ENCODE measurements at regions not wholly inside any gene's neighbourhood (a gene's known extent, or its start where the extent isn't known, plus 50 kb on each side); places are given as distances from the start of the nearest gene placed in this dataset.

DNA sequence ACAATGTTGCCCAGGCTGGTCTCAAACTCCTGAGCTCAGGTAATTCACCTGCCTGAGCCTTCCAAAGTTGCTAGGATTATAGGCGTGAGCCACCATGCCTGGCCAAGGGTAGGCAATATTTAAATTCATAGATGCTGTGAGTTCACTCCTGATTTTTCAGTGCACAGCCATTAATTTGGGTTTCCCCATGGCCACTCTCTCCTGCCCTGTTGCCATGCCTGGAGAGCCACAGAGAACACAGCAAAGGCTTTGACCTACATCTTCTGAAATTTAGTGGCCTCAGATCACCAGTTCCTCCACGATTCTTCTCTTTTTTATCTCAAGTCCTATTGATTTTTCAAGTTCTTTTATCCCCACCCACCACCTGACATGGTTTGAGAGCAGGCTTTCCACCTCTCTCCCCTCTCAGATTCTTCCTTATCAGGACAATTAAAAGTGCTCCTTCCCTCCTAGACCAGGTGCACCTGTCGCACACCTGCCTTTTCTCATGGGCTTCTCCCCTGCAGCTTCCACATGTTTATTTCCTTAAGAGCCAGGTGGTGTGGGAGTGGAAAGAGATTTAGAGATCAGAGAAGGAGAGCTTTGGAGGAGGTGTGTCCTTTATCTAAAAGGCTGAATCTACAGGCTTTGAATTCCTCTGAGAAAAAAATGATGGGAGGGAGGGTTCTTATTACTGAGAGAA is 123.8 kb downstream of the ADRA2A start:
- DNase-seq (ENCODE audit: low read depth in 2 of 2): no peak

DNA sequence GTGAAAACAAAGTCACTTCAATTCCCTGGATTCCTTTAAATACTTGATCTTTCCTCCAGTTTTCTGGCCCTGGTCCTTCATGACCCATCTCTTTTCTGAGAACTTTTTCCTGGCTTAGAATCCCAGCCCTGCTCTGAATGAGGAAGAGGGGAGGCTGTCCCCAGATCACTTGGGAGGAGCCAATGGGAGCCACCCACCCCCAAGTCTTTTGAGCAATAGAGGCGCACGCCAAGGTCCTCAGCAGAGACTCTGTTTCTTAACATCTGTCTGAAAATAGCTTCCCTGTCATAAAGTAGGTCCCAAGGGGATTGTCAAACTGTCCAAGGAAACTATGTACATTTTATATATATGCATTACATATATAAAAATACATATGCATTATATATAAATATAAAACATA is 126.8 kb downstream of the ADRA2A start:
- DNase-seq (ENCODE audit: low read depth in 2 of 2): no peak

DNA sequence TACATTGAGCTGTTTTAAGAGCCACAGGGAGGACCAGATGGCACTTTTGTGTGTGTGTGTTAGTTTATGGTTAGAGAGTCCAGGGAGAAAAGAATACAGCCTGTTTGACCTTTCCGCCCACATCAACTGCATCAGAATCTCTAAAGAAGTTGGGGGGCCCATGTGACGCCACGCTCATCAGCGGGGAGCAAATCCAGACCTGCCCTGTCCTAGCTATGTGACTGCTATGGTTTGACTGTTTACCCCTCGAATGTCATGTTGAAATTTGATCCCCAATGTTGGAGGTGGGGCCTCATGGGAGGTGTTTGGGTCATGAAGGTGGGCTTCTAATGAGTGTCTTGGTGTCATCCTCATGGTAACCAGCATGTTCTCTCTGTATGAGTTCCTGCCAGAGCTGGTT is 128.0 kb downstream of the ADRA2A start:
- no peak for DNase-seq (ENCODE audit: low read depth in 2 of 2)

DNA sequence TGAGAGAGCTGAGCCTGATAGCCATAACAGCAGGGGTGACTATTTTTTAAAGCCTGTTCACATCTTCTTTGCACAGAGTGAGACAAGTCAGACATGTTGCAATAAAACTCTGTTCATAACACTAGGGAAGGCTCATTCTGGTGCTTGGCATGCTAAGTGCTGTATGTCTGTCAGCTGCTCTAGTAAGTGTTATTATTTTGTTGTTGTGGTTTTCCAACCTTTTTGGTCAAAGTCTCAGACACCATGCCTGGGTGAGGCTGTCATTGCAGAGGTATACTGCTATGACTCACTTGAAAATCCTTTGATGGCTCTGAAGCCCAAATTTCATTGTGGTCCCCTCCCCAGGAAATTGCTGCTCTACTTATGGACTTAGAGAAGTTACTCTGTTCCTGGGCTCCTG is 129.7 kb downstream of the ADRA2A start:
- no peak for DNase-seq (ENCODE audit: low read depth in 2 of 2)

DNA sequence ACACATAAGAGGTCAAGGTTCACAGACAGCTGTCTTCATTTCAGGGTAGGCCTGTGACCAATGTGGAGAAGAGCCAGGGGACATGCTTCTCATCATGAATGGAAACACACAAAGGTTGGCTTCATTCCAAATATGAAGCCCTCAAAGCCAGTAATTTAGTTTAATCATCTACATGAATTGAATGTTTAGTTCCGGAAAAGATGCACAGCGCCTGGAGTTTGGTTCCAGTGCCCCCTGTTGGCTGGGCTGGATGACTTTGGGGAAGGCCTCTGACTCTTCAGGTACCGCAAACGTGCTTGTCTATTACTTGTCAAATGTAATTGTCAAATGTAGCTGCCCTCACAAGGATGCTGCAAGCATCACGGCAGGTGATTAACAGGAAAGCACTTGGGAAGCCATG is 130.7 kb downstream of the ADRA2A start:
- DNase-seq (ENCODE audit: low read depth in 2 of 2): peak in 1 of 2 donors; percentile 5

DNA sequence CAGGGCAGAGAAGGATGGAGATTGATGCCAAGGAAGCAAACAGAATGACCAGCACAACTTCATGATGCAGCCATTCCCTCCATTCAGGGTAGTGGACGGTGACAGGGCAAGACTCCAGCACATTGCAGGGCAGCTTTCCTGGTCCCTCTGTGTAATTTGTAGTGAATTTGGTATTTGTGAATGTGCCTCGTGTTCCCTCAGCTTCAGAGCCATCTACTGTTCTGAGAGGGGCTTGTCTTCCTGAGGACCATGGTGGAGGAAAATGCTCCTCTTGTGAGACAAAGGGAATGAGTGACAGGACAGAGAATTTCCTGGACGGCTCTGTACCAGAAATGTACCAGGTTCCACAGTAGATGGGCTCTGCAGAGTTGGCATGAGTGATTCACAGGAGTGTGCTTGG is 132.1 kb downstream of the ADRA2A start:
- no peak for DNase-seq (ENCODE audit: low read depth in 2 of 2)

DNA sequence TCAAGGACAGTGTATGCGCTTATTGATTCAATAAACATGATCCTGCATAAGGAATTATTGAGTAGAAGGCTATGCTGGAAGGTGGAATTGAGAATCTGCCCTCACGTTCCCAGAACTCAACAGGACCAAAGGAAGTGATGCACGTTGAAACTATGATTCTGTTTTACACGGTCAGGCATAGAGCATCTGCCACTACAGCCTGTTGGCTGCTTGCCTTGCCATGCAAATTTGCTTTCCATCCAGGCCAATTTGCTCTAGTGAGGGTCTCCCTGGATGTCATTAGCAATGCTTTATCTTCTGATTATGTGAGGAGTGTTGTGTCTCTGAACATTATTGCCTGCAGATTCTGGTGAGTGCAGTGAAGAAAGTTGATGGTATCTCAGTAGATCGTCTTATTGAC is 132.9 kb downstream of the ADRA2A start:
- DNase-seq (ENCODE audit: low read depth in 2 of 2): no peak

DNA sequence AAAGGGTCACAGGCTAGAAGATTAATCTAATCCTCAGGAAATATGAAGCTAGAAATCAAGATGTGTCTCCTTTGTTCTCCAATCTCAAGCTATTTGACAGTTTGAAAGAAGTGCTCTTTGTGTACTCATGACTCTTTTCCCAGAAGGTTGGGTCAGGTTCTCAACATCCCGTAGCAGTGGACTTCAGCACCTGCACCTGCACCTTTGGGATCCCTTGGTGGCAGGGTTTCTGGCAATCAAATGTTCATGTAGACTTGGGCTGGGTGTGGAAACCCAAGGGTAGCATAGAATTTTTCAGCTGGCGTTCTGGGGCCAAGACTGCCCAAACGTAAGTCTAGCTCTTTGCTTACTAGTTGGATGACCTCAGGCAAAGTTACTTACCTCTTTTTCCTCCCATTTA is 134.4 kb downstream of the ADRA2A start:
- DNase-seq (ENCODE audit: low read depth in 2 of 2): no peak

DNA sequence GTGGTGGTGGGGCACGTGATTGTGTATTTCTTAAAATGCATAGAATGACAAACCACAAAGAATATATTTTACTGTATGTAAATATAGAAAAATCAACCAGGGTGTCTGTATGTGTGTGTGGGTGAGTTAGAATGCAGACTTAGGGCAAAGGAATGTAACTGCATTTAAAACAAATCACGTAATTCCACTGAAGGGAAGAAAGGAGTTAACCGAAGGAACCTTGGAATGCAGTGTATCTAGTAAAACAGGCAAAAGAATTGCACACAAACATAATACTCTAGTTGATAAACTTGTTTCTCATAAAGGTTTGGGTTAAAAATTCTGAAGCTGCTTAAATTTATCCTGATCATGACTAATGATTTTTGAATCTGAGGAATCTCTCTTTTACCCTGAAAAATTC is 134.9 kb downstream of the ADRA2A start:
- no peak for DNase-seq (ENCODE audit: low read depth in 2 of 2)

DNA sequence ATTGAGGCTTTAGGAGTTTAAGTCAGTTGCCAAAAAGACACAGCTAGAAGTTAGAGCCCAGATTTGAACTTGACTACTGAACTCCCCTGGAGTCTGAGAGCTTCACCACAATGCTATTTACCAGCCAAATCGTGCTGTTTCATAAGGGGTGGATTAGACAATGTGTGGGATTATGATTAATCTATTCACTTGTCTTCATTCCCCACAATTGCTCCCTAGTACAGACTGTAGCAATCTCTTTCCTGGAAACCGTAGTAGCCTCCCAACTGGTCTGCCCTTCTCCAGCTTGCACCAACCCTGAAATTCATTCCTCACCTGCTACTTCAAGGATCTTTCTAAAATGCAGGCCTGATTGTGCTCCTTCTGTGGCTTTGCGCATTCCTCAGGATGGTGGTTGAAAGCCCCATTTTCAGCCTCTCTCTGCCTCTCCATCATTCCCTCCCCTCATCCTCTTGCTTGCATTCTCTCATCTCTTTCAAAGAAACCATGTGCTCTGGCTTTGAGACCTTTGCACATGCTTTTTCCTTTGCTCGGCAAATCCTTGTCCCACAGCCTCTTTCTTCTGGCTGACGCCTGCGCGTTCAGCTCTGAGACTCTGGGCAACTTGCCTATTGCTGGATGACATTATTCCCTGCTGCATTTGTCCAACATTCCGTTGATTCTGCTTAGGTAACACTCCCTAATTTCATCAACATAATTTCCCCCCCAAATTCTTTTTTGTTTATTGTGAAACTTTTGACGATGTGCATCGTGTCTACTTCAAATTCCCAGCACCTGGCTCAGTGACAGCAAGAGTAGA is 145.1 kb downstream of the ADRA2A start:
- no peak for DNase-seq (ENCODE audit: low read depth in 2 of 2)

DNA sequence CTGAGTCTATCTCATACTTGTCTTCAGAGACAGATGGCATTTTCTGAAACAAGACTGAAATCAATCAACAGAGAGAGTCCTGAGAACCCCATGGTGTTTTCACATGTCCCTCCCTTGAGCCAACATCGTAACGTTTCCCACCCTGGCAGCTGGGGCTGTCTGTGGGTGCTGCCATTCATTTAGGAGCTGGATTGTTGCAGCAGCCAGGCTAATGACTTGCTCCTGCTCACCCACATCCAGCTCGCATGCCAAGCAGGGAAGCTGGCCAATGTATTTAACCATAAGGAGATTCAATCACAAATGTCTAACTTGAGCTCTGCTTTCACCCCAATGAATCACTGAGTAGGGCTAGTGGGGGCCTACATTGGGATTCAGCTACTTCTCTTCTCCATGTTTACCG is 146.1 kb downstream of the ADRA2A start:
- DNase-seq (ENCODE audit: low read depth in 2 of 2): no peak

DNA sequence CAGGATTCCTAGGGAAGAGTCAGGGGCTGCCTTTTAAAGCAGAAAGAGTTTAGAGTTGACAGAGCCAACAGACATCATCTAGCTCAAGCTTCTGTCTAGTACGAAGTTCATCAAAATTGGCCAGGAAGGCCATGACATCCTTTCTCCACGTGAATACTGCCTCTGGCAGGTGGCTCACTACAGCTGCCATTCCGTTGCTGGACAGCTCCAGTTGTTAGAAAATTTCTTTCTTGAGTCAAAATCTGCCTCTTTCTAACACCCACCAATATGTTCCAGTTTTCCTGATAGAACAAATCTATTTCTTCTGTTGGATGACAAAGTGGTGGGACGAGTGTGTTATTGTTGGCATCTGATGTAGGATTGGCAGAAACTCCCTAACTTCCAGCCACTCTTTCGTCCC is 154.9 kb downstream of the ADRA2A start:
- no peak for DNase-seq (ENCODE audit: low read depth in 2 of 2)

DNA sequence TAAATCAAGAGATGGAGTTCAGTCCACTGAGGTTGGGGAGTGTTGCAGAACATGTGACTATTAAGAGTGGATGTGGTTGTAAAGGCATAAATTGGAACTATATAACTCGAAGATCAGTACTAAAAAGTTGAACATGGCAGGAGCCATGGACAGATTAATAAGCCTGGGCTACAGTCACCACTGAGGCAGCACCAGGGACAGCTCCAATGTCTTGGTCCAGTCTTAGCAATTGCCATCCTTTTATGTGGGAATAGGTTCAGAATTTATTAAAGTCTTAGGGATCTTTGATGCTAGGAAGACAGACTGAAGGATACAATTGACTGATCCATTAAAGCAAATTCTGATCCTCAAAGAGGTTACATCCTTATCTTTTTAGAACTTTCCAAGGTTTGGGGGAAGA is 156.6 kb downstream of the ADRA2A start:
- no peak for DNase-seq (ENCODE audit: low read depth in 2 of 2)

DNA sequence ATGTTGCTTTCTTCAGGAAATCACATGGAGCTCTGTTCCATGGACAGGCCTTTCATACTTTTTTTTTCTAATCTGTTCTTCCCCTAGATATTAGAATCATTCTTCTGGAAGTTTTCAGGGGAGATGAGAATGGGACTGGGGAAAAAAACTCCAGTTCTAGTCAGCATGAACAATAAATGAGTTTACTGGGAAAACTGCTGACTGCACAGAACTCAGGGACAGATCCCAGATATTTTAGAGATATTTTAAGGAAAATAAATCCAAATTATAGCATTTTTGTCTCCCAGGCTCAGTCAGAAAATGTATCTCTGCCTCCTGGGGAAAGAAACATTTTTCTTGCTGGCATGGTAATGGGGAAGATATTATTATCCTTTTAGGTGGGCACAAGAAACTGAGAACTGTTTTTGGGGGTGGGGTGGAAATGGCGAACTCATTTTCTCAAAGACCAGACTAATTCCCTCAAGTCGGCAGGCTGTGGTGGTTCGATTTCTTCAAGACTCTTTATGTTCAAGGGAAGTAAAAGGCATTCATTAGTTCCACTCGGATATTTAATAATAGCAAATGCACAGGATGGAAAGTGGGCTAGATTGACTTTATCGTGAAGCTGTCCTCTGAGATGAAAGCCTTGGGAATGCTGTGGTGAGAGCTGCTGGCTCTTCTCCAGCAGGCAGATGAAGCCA is 157.5 kb downstream of the ADRA2A start:
- no peak for DNase-seq (ENCODE audit: low read depth in 2 of 2)

DNA sequence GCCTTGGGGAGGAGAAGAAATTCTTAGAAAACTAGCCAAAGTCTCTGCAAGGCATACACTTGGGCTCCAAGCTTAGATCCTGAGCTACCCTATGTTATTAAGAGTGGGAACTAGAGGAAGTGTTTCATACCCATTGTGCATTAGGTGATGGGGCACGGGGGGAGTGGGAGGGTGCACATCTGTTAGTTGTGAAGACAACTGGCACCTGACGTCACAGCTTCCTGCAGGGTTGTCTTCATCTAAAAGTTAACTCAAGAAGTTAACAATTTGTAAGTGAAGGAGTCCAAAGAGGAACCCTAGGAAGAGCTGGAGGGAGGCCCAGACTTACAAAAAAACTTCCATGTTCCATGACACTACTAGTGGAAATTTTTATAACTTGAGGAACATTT is 158.1 kb downstream of the ADRA2A start:
- no peak for DNase-seq (ENCODE audit: low read depth in 2 of 2)

DNA sequence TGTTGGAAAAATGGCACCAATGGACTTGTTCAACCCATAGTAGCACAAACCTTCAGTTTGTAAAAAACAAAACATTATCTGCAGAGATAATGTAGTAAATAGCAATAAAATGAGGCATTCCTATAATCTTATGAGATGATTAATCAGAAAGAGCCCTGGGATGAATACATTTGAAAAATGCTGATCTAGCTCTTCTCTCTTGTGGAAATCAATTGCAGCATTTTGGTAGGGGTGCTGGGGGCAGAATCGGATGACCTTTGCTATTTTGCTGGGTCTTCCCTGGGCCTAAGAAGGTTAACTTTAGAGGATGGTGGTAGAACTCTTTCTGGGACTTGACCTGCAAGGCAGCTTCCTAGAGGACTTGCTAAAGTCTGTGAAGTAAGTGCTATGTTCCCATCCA is 163.5 kb downstream of the ADRA2A start:
- no peak for DNase-seq (ENCODE audit: low read depth in 2 of 2)

DNA sequence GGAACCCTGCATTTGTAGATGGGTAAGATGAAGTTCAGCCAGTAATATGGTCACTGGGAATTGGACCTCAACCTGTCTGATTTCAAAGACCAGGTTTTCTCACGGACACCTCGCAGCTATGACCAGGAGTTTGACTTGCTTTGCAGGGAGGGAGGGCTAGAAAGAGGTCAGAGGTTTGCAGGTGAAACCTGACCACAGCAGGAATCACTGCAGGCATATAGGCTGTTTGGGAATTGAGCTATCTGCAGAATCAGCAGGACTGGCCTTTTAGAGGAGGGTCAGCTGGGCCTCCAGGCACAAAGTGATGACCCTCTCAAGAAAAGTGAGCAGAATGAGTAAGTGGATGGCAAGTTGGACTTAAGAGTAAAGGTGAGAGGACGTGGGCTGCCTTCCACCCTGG is 166.3 kb downstream of the ADRA2A start:
- DNase-seq (ENCODE audit: low read depth in 2 of 2): no peak

DNA sequence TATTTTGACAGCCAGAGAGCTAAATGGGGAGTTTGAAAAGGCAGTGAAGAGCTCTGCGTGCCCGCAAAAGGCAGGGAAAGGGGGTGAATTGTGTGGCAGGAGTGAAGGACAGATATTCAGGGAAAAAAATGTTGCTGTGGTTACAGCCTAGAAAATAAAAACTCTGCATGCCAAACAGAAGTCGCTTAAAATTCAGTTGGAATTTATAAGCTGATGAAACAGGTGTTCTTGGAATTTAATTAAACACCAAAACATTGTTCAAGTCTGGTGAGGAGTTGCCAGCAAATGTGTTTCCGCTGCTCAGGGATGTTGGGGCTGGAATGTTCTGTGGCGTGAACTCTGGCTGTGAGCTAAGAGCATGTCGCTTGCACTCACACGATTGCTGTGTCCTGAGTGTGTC is 169.3 kb downstream of the ADRA2A start:
- DNase-seq (ENCODE audit: low read depth in 2 of 2): no peak

DNA sequence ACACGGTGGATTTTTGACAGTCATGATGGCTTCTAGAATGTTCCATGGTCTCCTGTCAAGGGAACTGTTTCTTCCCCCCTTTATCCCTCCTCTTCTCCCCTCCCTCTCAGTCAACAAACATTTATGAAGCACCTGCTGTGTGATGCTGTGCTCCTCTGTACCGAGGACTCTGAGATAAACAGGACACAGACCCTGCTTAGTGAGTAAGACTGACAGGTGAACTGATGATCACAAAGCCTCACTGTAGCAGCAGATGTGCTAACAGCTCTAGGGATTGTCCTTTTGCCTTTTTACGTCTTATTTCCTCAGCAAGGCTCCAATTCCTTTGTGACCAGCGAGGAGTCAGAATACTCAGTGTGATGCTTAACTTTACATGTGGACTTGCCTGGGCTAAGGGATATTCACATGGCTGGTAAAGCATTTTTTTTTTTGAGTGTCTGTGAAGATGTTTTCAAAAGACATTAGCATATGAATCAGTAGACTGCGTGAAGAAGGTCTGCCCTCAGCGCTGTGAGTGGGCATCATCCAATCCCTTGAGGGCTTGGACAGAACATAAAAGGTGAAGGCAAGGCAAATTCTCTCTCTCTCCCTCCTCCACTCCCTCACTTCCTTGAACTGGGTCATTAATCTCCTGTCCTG is 170.1 kb downstream of the ADRA2A start:
- no peak for DNase-seq (ENCODE audit: low read depth in 2 of 2)

DNA sequence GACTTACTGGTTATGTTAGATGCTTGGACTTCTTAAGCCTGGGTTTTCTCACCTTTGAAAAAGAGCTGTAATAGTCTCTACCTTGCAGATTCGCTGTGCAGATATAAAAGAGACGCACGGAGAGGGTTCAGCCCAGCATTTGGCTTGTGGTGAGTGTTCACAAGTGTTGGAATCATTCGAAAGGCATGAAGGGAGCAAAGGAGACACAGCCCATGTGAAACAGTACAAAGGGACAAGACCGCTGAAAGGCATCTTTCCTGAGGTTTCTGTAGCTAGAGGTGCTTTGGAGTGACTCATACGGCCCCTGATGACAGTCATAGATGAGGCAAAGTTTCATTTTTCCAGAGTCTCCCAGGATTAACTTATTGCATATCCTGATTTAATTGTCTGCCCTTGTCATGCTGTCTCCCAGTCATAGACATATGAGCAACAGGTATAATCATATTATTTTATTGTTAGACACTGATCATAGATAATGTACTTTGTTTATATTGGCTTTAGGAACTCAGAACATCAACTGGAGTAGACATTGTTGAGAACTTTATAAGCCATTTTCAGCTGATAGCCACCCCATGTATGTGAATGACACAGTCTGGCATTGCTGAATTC is 171.1 kb downstream of the ADRA2A start:
- no peak for DNase-seq (ENCODE audit: low read depth in 2 of 2)

DNA sequence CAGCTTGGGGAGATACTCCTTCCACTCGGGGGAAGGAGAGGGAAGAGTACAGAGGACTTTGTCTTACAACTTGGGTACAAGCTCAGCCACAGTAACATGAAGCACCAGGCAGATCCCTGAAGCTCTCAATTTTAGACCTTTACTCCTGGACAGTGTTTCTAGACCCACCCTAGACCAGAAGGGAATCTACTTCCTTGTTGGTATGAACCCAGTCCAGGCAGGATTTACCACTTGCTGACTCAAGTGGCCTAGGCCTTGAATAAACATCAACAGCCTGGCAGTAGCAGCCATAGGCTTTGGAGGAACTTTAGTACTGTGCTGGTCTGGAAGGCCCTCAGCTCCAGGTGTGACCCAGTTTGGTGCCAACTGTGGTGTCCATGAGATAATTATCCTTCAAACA is 173.1 kb downstream of the ADRA2A start:
- DNase-seq (ENCODE audit: low read depth in 2 of 2): no peak

DNA sequence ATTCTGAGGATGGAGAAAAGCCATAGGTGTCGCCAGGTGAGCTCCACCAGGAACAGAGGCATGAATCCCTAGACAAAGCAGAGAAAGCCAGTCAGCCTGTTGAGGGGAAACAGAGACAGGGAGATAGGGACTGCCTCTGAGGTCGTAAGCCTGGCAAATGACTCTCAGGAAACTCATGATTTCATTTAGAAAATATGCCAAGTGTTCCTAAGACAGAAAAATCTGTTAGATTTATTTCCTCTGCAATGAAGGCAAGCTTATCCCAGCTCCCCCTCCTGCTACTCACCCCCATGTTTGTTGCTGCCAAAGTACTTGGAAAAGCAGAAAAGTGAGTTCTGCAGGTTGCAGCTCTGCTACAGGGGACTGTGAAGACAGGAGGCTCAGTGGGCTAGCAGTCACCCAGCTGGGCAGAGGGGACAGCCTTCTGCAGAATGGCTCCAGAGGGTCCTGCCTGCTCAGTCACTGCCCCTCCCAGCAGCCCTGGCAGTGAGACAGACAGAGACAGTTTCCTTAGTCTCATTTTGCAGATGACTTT is 184.3 kb downstream of the ADRA2A start:
- DNase-seq (ENCODE audit: low read depth in 2 of 2): no peak
